A549 (cell line): ENCODE measurements at regions not wholly inside any gene's neighbourhood (a gene's known extent, or its start where the extent isn't known, plus 50 kb on each side); places are given as distances from the start of the nearest gene placed in this dataset.

ENCODE experiments used
- ATAC-seq, 2 experiments: fragments of 200-7000 bp in 1 of 2; fragments of >200 bp in 1 of 2; cut with Nextera tagmentation in 1 of 2; cut with Tn5 transposase in 1 of 2; 3 replicates each; pipeline versions ENCODE4 v1.8.0 to v1.9.1; 2018 to 2020; ENCODE audit warnings: mild to moderate bottlenecking in 1 of 2, moderate library complexity in 1 of 2
- CTCF ChIA-PET: fragments of 300-600 bp; sonication (Branson Sonifier 250); formaldehyde crosslinking; extraction: SDS; loops from one replicate; lab custom pipeline; 2021; ENCODE audit warnings: antibody characterized with exemption, inconsistent platforms; lab: Yijun Ruan, JAX
- POLR2A ChIA-PET: fragments of 350-600 bp; formaldehyde crosslinking; extraction: SDS; loops from one replicate; lab custom pipeline; 2021; ENCODE audit warnings: antibody characterized with exemption, inconsistent platforms; lab: Yijun Ruan, JAX
- DNase-seq, 2 experiments: peaks; one replicate each; pipeline versions ENCODE4 v3.0.0 to v3.0.0-alpha.2; 2011 to 2016; ENCODE audit warnings: low read depth in 1 of 2, low spot score in 1 of 2
- FAIRE-seq: peaks from 2 replicates; lab custom pipeline; 2011; peaks lifted over from hg19 to GRCh38; lab: Jason Lieb, UNC
- H3K27ac ChIP-seq, 2 experiments: fragments of >200 bp; sonication (Bioruptor Twin); formaldehyde crosslinking; 3 replicates each; pipeline ENCODE4 v1.5.1; 2016 to 2017
- H3K4me1 ChIP-seq: fragments of >200 bp; sonication (Bioruptor Twin); formaldehyde crosslinking; 3 replicates; pipeline ENCODE4 v1.6.1; 2016
- H3K4me2 ChIP-seq: fragments of >200 bp; sonication (Bioruptor Twin); formaldehyde crosslinking; 3 replicates; pipeline ENCODE4 v1.6.1; 2016
- H3K4me3 ChIP-seq: fragments of >200 bp; sonication (Bioruptor Twin); formaldehyde crosslinking; 3 replicates; pipeline ENCODE4 v1.5.1; 2016
- H3K9me3 ChIP-seq: fragments of >200 bp; sonication (Bioruptor Twin); formaldehyde crosslinking; 3 replicates; pipeline ENCODE4 v1.6.1; 2016
- BHLHE40 ChIP-seq: IDR thresholded peaks from 2 replicates; pipeline ENCODE4 v1.6.1; 2012; ENCODE audit warnings: low read depth, low read length, inconsistent platforms
- CEBPB ChIP-seq, 2 experiments: fragments of >200 bp in 1 of 2; sonication (Bioruptor Twin) in 1 of 2; formaldehyde crosslinking in 1 of 2; IDR thresholded peaks; 2 replicates each; pipeline ENCODE4 v1.6.1; 2012 to 2016
- CHD2 ChIP-seq: fragments of 150-350 bp; IDR thresholded peaks from 2 replicates; pipeline ENCODE4 v1.6.1; 2014; ENCODE audit warnings: low read length; ENCODE audit not compliant: partially characterized antibody
- EHF ChIP-seq: fragments of 250-450 bp; sonication (Bioruptor Pico); IDR thresholded peaks from 2 replicates; pipeline ENCODE4 v1.5.0; 2020; ENCODE audit warnings: mild to moderate bottlenecking
- EHMT2 ChIP-seq: fragments of 200-600 bp; sonication (generic); IDR thresholded peaks from 2 replicates; pipeline ENCODE4 v1.6.1; 2016; ENCODE audit warnings: antibody characterized with exemption, low read depth, mild to moderate bottlenecking, moderate library complexity
- HDAC2 ChIP-seq: fragments of 200-600 bp; sonication (generic); IDR thresholded peaks from 2 replicates; pipeline ENCODE4 v1.6.1; 2016
- HOXA7 ChIP-seq: fragments of 250-450 bp; sonication (Bioruptor Pico); IDR thresholded peaks from 2 replicates; pipeline ENCODE4 v1.5.0; 2020; ENCODE audit warnings: mild to moderate bottlenecking, moderate library complexity
- JUNB ChIP-seq: fragments of >200 bp; sonication (Bioruptor Twin); formaldehyde crosslinking; IDR thresholded peaks from 2 replicates; pipeline ENCODE4 v1.6.1; 2016
- KDM1A ChIP-seq: fragments of 200-600 bp; sonication (generic); IDR thresholded peaks from 2 replicates; pipeline ENCODE4 v1.6.1; 2016; ENCODE audit warnings: low read depth, mild to moderate bottlenecking
- KDM5A ChIP-seq: fragments of 200-600 bp; sonication (generic); IDR thresholded peaks from 2 replicates; pipeline ENCODE4 v1.6.1; 2016; ENCODE audit warnings: antibody characterized with exemption, mild to moderate bottlenecking
- NFE2L2 ChIP-seq: fragments of 150-350 bp; conservative IDR thresholded peaks from 2 replicates; pipeline ENCODE4 v1.6.1; 2014; ENCODE audit warnings: low read length
- NR3C1 ChIP-seq: fragments of >200 bp; sonication (Bioruptor Twin); formaldehyde crosslinking; IDR thresholded peaks from 3 replicates; pipeline ENCODE4 v1.6.1; 2017
- POLR2A ChIP-seq: IDR thresholded peaks from 2 replicates; pipeline ENCODE4 v1.6.1; 2012; ENCODE audit warnings: mild to moderate bottlenecking, low read length
- RCOR1 ChIP-seq: fragments of 150-350 bp; IDR thresholded peaks from 2 replicates; pipeline ENCODE4 v1.6.1; 2014; ENCODE audit warnings: antibody characterized with exemption, low read length, low read depth
- RFX5 ChIP-seq: fragments of 450-650 bp; IDR thresholded peaks from 2 replicates; pipeline ENCODE4 v1.7.1; 2014; ENCODE audit warnings: antibody characterized with exemption, mild to moderate bottlenecking, moderate library complexity
- SREBF2 ChIP-seq: fragments of 450-650 bp; IDR thresholded peaks from 2 replicates; pipeline ENCODE4 v1.6.1; 2014; ENCODE audit warnings: mild to moderate bottlenecking, moderate library complexity
- TFCP2L1 ChIP-seq: fragments of 250-450 bp; sonication (Bioruptor Pico); IDR thresholded peaks from 2 replicates; pipeline ENCODE4 v1.5.0; 2021; ENCODE audit warnings: mild to moderate bottlenecking
- ZFP36 ChIP-seq: fragments of 450-650 bp; IDR thresholded peaks from 2 replicates; pipeline ENCODE4 v1.6.1; 2014; ENCODE audit warnings: borderline replicate concordance; ENCODE audit not compliant: partially characterized antibody
- WGBS: methylation state at CpG from one replicate; pipeline ENCODE4 v1.1.6; 2017; ENCODE audit errors: missing lambda C conversion rate; 5-methylcytosine and 5-hydroxymethylcytosine counted together
- TF ChIP-seq, protein P1 (sequence below): IDR thresholded peaks from 2 replicates; pipeline ENCODE4 v1.6.1; 2012
- TF ChIP-seq, protein P2 (sequence below): IDR thresholded peaks from 2 replicates; pipeline ENCODE4 v1.6.1; 2012
- TF ChIP-seq, protein P3 (sequence below): fragments of 250-450 bp; sonication (Bioruptor Pico); IDR thresholded peaks from 2 replicates; pipeline ENCODE4 v1.5.0; 2020; ENCODE audit warnings: low read depth, mild to moderate bottlenecking, moderate library complexity
- TF ChIP-seq, protein P4 (sequence below): fragments of 450-650 bp; IDR thresholded peaks from 2 replicates; pipeline ENCODE4 v1.6.1; 2014; ENCODE audit warnings: antibody characterized with exemption
- TF ChIP-seq, protein P5 (sequence below): fragments of 150-350 bp; IDR thresholded peaks from 2 replicates; pipeline ENCODE4 v1.6.1; 2014; ENCODE audit warnings: low read depth, mild to moderate bottlenecking, low read length
- TF ChIP-seq, protein P6 (sequence below): fragments of 250-450 bp; sonication (Bioruptor Pico); IDR thresholded peaks from 2 replicates; pipeline ENCODE4 v1.5.0; 2021; ENCODE audit warnings: mild to moderate bottlenecking, moderate library complexity, borderline replicate concordance

DNA sequence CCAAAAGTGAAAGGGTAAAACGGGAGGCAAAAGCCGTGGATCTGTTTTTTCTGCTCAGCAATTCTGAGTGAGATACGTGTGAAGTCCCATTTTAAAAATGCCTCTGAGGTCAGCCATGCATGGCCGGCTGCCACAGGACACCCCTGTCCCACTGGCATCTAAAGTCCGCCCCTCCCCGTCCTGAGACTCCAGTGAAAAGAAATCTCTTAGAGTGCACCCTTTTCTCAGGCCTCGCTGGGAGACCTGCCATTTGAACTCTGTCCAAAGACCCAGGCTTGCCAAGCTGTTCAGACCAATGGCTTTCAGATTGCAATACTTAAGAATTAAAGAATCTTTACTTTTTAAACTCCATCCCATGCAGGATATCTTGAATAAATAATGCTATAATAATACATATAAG, 61.0 kb upstream of the SLC24A5 start:
- FAIRE-seq = no peak

DNA sequence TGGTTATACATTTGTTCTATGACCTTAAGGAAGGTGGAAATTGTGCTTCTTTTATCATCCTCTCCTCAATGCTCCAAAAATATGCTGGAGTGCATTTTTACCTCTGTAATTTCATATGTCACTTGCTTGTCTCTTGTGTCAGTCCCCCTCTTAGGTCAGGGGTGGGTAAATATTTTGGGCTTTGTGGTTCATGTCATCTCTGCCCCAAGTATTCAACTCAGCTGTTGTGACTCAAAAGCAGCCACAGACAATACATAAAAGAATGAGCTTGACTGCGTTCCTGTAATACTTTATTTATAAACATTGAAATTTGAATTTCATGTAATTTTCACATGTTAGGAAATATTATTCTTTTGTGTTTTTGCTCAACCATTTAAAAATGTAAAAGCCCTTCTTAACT, 60.4 kb upstream of the SLC24A5 start:
- 42% methylated on average over 1 of the region's 1 CpG for WGBS
- Histone ChIP-seq H3K9me3 (no peaks in the 10 kb centered on the region), H3K4me1 (no peaks in the 10 kb centered on the region), H3K27ac (no peak overlapping the region), H3K4me2 (no peak overlapping the region), H3K4me3 (no peak overlapping the region)
- POLR2A ChIA-PET = no interaction called here
- ATAC-seq (no peak), FAIRE-seq (no peak), DNase-seq (no peak)
- CTCF ChIA-PET = interaction anchor here (1.0 kb wide), 1 partner anchor 72 kb away, joined by 4 read pairs; no protein-coding TSS in a partner anchor
- no peak for TF ChIP-seq TFCP2L1 (CRISPR knock-in tag)
- TF ChIP-seq, protein P1, sequence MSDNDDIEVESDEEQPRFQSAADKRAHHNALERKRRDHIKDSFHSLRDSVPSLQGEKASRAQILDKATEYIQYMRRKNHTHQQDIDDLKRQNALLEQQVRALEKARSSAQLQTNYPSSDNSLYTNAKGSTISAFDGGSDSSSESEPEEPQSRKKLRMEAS = no peak
- no peak for TF ChIP-seq NFE2L2
- TF ChIP-seq, protein P2, sequence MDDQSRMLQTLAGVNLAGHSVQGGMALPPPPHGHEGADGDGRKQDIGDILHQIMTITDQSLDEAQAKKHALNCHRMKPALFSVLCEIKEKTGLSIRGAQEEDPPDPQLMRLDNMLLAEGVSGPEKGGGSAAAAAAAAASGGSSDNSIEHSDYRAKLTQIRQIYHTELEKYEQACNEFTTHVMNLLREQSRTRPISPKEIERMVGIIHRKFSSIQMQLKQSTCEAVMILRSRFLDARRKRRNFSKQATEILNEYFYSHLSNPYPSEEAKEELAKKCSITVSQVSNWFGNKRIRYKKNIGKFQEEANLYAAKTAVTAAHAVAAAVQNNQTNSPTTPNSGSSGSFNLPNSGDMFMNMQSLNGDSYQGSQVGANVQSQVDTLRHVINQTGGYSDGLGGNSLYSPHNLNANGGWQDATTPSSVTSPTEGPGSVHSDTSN = no peak
- no peak for TF ChIP-seq KDM1A
- no peak for TF ChIP-seq RCOR1
- no peak for TF ChIP-seq POLR2A
- no peak for TF ChIP-seq KDM5A
- TF ChIP-seq, protein P3, sequence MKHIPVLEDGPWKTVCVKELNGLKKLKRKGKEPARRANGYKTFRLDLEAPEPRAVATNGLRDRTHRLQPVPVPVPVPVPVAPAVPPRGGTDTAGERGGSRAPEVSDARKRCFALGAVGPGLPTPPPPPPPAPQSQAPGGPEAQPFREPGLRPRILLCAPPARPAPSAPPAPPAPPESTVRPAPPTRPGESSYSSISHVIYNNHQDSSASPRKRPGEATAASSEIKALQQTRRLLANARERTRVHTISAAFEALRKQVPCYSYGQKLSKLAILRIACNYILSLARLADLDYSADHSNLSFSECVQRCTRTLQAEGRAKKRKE (CRISPR knock-in tag) = no peak
- TF ChIP-seq, protein P4, sequence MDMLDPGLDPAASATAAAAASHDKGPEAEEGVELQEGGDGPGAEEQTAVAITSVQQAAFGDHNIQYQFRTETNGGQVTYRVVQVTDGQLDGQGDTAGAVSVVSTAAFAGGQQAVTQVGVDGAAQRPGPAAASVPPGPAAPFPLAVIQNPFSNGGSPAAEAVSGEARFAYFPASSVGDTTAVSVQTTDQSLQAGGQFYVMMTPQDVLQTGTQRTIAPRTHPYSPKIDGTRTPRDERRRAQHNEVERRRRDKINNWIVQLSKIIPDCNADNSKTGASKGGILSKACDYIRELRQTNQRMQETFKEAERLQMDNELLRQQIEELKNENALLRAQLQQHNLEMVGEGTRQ = no peak
- TF ChIP-seq ZFP36 = no peak
- TF ChIP-seq CEBPB (IDR thresholded peaks at IDR 0.05) = no peak
- no peak for TF ChIP-seq HDAC2
- no peak for TF ChIP-seq EHMT2
- no peak for TF ChIP-seq EHF (CRISPR knock-in tag)
- no peak for TF ChIP-seq CHD2
- no peak for TF ChIP-seq BHLHE40
- TF ChIP-seq, protein P5, sequence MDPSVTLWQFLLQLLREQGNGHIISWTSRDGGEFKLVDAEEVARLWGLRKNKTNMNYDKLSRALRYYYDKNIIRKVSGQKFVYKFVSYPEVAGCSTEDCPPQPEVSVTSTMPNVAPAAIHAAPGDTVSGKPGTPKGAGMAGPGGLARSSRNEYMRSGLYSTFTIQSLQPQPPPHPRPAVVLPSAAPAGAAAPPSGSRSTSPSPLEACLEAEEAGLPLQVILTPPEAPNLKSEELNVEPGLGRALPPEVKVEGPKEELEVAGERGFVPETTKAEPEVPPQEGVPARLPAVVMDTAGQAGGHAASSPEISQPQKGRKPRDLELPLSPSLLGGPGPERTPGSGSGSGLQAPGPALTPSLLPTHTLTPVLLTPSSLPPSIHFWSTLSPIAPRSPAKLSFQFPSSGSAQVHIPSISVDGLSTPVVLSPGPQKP = no peak
- no peak for TF ChIP-seq NR3C1

More for the DNA sequence above, 61.0 kb upstream of the SLC24A5 start:
- no peak overlapping the region for H3K4me3 ChIP-seq
- no peak overlapping the region for H3K27ac ChIP-seq
- H3K4me1 ChIP-seq = no peaks in the 10 kb centered on the region
- no peak for TF ChIP-seq RFX5
- no peak for TF ChIP-seq SREBF2
- TF ChIP-seq JUNB = no peak
- TF ChIP-seq ZFP36 = no peak
- TF ChIP-seq, protein P6, sequence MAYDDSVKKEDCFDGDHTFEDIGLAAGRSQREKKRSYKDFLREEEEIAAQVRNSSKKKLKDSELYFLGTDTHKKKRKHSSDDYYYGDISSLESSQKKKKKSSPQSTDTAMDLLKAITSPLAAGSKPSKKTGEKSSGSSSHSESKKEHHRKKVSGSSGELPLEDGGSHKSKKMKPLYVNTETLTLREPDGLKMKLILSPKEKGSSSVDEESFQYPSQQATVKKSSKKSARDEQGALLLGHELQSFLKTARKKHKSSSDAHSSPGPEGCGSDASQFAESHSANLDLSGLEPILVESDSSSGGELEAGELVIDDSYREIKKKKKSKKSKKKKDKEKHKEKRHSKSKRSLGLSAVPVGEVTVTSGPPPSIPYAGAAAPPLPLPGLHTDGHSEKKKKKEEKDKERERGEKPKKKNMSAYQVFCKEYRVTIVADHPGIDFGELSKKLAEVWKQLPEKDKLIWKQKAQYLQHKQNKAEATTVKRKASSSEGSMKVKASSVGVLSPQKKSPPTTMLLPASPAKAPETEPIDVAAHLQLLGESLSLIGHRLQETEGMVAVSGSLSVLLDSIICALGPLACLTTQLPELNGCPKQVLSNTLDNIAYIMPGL (CRISPR knock-in tag) = no peak
- TF ChIP-seq HOXA7 (CRISPR knock-in tag) = no peak
- H3K9me3 ChIP-seq = no peaks in the 10 kb centered on the region
- WGBS = 8% methylated on average over 5 of the region's 7 CpGs
- POLR2A ChIA-PET = no interaction called here
- ATAC-seq (no peak), DNase-seq (no peak)
- CTCF ChIA-PET = no interaction called here
- H3K4me2 ChIP-seq = no peak overlapping the region
